Cardiac fibroblast (primary cell): ENCODE measurements at regions not wholly inside any gene's neighbourhood (a gene's known extent, or its start where the extent isn't known, plus 50 kb on each side); places are given as distances from the start of the nearest gene placed in this dataset.

Experiments
- DNase-seq, 2 donors: peaks; one replicate each; pipeline versions ENCODE4 v3.0.0 to v3.0.0-alpha.2; 2010; ENCODE audit warnings: low read depth in 2 of 2
- H3K4me3 ChIP-seq, 2 donors: replicated peaks in 1 of 2; 1 replicate in 1 of 2; 2 replicates in 1 of 2; pipeline ENCODE4 v1.5.1; 2011; ENCODE audit warnings: low read depth in 2 of 2, low read length in 2 of 2, mild to moderate bottlenecking in 2 of 2, moderate library complexity in 1 of 2
- TF ChIP-seq, protein P1 (sequence below): IDR thresholded peaks from one replicate; pipeline ENCODE4 v1.5.1; 2011; ENCODE audit warnings: low read depth, mild to moderate bottlenecking, low read length, inconsistent platforms

DNA sequence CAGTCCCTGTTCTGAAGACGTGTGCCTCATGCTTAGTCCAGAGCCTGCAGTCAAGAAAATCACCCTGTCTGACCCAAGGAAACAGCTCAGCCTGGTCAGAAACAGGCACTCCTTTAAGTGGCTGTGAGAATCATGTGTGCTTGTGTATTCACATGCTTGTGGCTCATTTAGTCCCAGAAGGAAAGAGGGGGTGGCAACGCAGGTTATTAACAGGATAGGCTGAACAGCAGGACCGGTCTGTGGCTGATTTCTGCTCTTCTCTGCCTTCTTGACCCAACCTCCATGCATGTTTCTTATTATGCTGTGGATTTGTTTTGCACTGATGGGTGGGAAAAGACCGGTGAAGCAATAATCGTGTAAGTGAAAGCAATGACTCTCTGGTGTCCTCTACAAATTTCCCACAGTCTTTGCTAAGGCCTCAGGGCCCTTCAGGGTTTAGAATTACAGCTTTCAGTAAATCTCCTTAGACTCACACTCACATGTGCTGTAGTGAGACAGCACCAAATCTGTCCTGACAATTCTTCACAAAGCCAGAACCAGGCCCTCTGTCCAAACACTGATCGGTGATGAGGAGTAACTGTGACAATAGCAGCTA, 288.1 kb downstream of the ETS1 start:
- TF ChIP-seq, protein P1, sequence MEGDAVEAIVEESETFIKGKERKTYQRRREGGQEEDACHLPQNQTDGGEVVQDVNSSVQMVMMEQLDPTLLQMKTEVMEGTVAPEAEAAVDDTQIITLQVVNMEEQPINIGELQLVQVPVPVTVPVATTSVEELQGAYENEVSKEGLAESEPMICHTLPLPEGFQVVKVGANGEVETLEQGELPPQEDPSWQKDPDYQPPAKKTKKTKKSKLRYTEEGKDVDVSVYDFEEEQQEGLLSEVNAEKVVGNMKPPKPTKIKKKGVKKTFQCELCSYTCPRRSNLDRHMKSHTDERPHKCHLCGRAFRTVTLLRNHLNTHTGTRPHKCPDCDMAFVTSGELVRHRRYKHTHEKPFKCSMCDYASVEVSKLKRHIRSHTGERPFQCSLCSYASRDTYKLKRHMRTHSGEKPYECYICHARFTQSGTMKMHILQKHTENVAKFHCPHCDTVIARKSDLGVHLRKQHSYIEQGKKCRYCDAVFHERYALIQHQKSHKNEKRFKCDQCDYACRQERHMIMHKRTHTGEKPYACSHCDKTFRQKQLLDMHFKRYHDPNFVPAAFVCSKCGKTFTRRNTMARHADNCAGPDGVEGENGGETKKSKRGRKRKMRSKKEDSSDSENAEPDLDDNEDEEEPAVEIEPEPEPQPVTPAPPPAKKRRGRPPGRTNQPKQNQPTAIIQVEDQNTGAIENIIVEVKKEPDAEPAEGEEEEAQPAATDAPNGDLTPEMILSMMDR = no peak
- no peak overlapping the region for H3K4me3 ChIP-seq
- peak in 1 of 2 donors; percentile 53 for DNase-seq

DNA sequence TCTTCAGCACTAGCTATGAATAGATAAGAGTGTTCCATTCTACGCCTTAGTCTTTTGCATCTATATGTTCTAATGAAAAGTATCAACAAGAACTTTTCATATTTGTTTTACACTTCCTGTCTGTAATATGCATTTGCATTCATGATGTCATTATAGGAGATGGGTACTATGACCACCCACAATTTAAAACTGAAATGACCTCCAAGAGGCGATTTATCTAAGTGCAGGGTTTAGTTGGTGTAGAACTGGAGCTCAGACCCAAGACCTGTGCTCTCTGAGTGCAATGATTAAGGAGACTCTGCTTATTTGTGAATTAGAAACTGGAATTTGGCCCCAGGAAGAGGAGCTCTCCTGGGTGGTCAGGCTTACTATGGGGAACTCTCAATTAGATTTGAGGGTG, 289.1 kb downstream of the ETS1 start:
- DNase-seq = no peak
- H3K4me3 ChIP-seq = no peak overlapping the region
- TF ChIP-seq, protein P1 = no peak

DNA sequence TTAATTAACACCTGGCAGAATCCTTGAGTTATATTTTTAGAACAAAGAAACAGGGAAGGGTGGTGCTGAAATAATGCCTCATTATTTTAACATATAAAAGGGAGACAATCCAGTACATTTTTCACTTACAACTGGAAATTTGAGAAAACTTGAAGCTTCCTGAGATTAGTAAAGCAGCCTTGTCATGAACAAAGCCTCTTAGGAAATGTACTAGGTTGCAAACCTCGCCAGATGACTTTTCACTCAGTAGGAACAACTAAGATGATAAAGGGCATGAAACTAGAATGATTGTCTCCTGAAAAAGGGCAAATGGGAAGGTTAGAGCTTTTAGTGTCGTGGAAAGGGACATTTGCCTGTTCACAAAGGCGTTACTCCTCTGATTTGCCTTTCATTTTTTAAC, 289.6 kb downstream of the ETS1 start:
- no peak overlapping the region for H3K4me3 ChIP-seq
- no peak for DNase-seq
- TF ChIP-seq, protein P1 = no peak

DNA sequence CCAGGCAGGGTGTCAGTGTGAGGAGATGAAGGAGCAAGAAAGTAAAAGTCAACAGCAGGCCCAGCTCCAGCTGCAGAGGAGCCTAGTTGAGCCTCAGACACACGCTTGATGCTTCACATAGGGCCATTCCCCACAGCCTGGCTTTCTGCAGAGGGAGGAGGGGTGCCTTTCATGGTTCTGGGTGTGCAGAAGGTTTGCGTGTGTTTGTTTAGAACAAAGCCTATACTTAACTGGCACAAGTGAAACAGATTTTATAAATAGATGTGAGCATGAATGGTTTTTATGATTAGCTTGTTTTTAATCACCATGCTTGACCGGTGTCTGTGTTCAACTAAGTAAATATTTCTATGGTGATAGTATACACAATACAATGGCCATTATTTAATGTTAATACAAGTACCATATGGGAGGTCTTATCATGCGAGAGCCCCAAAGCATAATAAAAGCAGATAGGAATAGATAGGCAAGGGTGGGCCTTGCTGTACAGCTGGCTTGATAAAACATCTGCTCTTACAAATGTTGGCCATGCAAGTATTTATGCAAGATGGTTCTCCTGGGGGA, 290.2 kb downstream of the ETS1 start:
- DNase-seq = no peak
- TF ChIP-seq, protein P1 = no peak
- H3K4me3 ChIP-seq = no peak overlapping the region

DNA sequence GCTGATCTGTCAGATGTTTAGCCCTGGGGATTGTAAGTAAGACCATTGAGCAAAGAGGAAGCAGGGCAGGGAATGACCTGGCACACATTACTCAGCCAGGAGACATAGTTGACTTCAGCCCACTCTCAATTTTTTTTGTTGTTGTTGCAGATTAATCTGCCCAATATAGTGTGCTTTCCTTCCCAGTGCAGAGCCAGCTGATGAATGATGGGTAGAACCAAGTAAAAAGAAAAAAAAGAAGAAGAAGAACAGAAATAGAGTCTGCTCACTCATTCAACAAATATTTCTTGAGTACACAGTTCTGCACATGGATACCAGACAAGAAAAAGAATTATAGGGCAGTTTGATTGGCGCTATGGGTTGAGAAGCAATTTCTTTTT, 292.7 kb downstream of the ETS1 start:
- DNase-seq = peak in 1 of 2 donors; percentile 43
- H3K4me3 ChIP-seq = no peak overlapping the region
- TF ChIP-seq, protein P1 = no peak

DNA sequence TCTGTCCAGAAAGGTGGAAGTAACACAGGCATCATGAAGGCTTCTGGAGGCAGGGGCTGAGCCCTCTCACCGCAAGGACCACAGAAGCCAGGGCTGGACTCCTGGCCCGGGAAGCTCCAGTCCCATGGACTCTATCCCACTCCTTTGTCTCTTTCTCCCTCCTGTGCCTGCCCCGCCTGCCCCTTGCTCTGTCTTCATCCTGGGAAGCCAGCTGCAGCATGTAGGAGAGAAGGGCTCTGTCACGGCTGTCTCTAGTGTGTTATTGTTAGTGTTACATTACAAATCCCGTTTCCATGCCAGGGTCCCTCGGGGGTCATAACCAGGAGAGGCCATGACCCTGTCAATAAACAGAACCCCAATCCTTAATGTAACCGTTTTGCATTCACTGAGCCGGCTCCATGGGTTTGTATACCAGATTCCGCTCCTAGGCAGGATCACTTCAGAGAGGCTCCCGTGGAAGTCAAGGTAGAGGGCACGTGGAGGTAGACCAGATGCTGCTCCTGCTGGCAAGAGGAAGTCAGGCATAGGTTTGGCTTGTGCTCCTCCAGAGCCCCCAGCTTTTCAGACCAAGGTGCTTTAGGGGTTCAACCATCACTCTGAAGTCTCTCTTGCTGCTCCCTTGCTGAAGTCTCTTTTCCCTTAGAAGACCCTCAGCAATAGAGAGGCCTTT, 293.2 kb downstream of the ETS1 start:
- H3K4me3 ChIP-seq = no peak overlapping the region
- TF ChIP-seq, protein P1 = no peak
- DNase-seq = no peak
